Psoas muscle (tissue), 7 donors: ENCODE measurements at regions not wholly inside any gene's neighbourhood (a gene's known extent, or its start where the extent isn't known, plus 50 kb on each side); places are given as distances from the start of the nearest gene placed in this dataset.

ENCODE experiments used
- ATAC-seq, 4 donors: fragments of 200-7000 bp; cut with Tn5 transposase; one replicate each; pipeline ENCODE4 v1.9.1; 2020; ENCODE audit warnings: moderate library complexity in 3 of 4, mild to moderate bottlenecking in 2 of 4
- DNase-seq, 2 donors: peaks; one replicate each; pipeline ENCODE4 v3.0.0-alpha.2; 2020
- H3K27ac ChIP-seq: fragments of 200-600 bp; one replicate; pipeline ENCODE4 v1.8.0; 2022
- H3K27me3 ChIP-seq, 3 donors: fragments of 200-600 bp in 1 of 3; one replicate each; pipeline versions ENCODE4 v1.6.1 to v1.8.0; 2013 to 2022; ENCODE audit warnings: low read length in 2 of 3, mild to moderate bottlenecking in 2 of 3, moderate library complexity in 1 of 3; ENCODE audit not compliant: insufficient read depth in 3 of 3
- H3K36me3 ChIP-seq, 2 donors: fragments of 200-600 bp in 1 of 2; one replicate each; pipeline versions ENCODE4 v1.6.1 to v1.8.0; 2013 to 2022; ENCODE audit warnings: low read depth in 1 of 2, mild to moderate bottlenecking in 1 of 2, moderate library complexity in 1 of 2; ENCODE audit not compliant: insufficient read depth in 1 of 2
- H3K4me1 ChIP-seq: fragments of 200-600 bp; one replicate; pipeline ENCODE4 v1.8.0; 2022
- H3K4me3 ChIP-seq: fragments of 200-600 bp; one replicate; pipeline ENCODE4 v1.8.0; 2022; ENCODE audit warnings: mild to moderate bottlenecking
- H3K9me3 ChIP-seq: fragments of 200-600 bp; one replicate; pipeline ENCODE4 v1.8.0; 2022
- CTCF ChIP-seq: fragments of 200-600 bp; IDR thresholded peaks from one replicate; pipeline ENCODE4 v1.8.0; 2022; ENCODE audit warnings: antibody characterized with exemption
- WGBS, 3 donors: extraction: QIAGEN DNeasy Blood & Tissue Kit; methylation state at CpG; one replicate each; pipeline versions ENCODE4 v1.1.6 to v1.1.7; 2013; 5-methylcytosine and 5-hydroxymethylcytosine counted together
- intact Hi-C, 2 donors: fragments of 100-400 bp; cut with DNase I; formaldehyde crosslinking; loops; one replicate each; pipeline versions ENCODE4 v1.11.0 to v1.14.2; 2022
- donor health status: healthy with polysubstance abuse.
- donor health status: DM: no; HTN: no; CAD: no; lungs with moderate emphysema.
- donor health status: Bipolar disorder and iron deficiency.
- donor health status: healthy.
- donor health status: DM: yes; HTN: yes; CAD: no.
- donor health status: DM: no; HTN: no; CAD: no.
- donor health status: DM: yes; HTN: yes; CAD: no.

- no peak overlapping the region for H3K4me3 ChIP-seq
- WGBS, 3 donors = 45 to 50% (median 46%) methylated on average over 4 of the region's 4 CpGs
- no peaks in the 10 kb centered on the region for H3K36me3 ChIP-seq
- intact Hi-C loops = no loop called here
- H3K9me3 ChIP-seq = no peaks in the 10 kb centered on the region
- no peak for ATAC-seq
- H3K27me3 ChIP-seq = peaks cover 0 to 4% (median 0%) of the 10 kb centered on the region in 3 donors
- no peak for DNase-seq
- H3K4me1 ChIP-seq = no peaks in the 10 kb centered on the region
- TF ChIP-seq CTCF = no peak
- H3K27ac ChIP-seq = no peak overlapping the region
These were observed 93.5 kb upstream of the MRI1 start for GRCh38 chr19:13670846-13671245.

GRCh38 chr19:13669780-13670355 lies 94.5 kb upstream of the MRI1 start:
- H3K4me1 ChIP-seq = no peaks in the 10 kb centered on the region
- intact Hi-C loops = no loop called here
- no peak for DNase-seq
- 72 to 78% (median 72%) methylated on average over 4 of the region's 4 CpGs for WGBS, 3 donors
- H3K27me3 ChIP-seq = peaks cover 0 to 4% (median 0%) of the 10 kb centered on the region in 3 donors
- no peaks in the 10 kb centered on the region for H3K9me3 ChIP-seq
- TF ChIP-seq CTCF = no peak
- ATAC-seq = no peak
- no peak overlapping the region for H3K27ac ChIP-seq
- no peaks in the 10 kb centered on the region for H3K36me3 ChIP-seq
- H3K4me3 ChIP-seq = no peak overlapping the region

- Histone ChIP-seq H3K9me3 (no peaks in the 10 kb centered on the region), H3K4me3 (no peak overlapping the region), H3K27me3 (peaks cover 0 to 4% (median 0%) of the 10 kb centered on the region in 3 donors), H3K4me1 (no peaks in the 10 kb centered on the region), H3K27ac (no peak overlapping the region), H3K36me3 (no peaks in the 10 kb centered on the region)
- ATAC-seq = no peak
- intact Hi-C loops = no loop called here
- no peak for DNase-seq
- 85 to 88% (median 85%) methylated on average over 8 to 9 of the region's 9 CpGs for WGBS, 3 donors
- no peak for TF ChIP-seq CTCF
These were observed 95.4 kb upstream of the MRI1 start for GRCh38 chr19:13668964-13669363.

- ATAC-seq (no peak), DNase-seq (no peak)
- TF ChIP-seq CTCF = no peak
- Histone ChIP-seq H3K9me3 (no peaks in the 10 kb centered on the region), H3K36me3 (no peaks in the 10 kb centered on the region), H3K4me1 (no peaks in the 10 kb centered on the region), H3K27ac (no peak overlapping the region), H3K4me3 (no peak overlapping the region), H3K27me3 (peaks cover 0 to 4% (median 0%) of the 10 kb centered on the region in 3 donors)
- 68 to 85% (median 84%) methylated on average over 15 of the region's 15 CpGs for WGBS, 3 donors
- intact Hi-C loops = no loop called here
These were observed 98.2 kb upstream of the MRI1 start for GRCh38 chr19:13666165-13666564.
